ENCODE measurements at regions not wholly inside any gene's neighbourhood (a gene's known extent, or its start where the extent isn't known, plus 50 kb on each side); places are given as distances from the start of the nearest gene placed in this dataset.

DNA sequence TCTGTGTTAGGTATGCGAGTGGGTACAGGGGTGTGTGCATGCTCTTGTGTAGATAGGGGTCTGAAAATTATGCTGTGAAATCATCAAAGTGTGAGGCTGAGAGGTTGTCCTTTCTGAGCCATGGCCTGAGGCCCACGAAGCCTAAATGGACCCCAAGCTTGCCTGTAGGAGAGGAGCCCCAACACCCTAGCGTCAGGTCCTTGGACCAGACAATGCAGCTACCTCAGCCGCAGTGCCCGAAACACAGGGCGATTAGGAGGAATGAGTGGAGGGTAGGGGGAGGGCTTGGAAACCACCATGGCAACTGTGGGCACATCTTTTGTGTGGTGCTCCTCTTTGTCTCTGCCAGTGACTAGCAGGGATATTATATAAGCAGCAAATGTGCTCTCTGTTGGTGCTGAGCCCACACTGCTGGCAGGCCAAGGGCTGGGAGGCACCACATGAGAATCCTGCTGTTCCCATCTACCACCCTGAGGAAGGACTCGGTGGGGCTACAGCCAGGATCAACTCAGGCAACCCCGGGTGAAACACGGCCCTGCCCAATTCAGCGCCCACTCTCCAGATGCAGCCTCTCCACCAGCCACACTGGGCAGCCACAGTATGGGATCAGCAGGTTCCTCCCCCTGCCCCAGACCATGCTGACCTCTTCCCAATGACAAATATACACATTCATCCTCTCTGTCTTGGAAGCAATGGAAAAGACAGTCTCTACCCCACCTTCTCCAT is 84.6 kb upstream of the FSTL4 start:
- Histone ChIP-seq H3K36me3 (no peaks in the 10 kb centered on the region), H3K9me3 (no peaks in the 10 kb centered on the region), H3K27ac (no peak overlapping the region), H3K4me1 (no peaks in the 10 kb centered on the region), H3K4me3 (no peak overlapping the region), H3K27me3 (no peaks in the 10 kb centered on the region)
- intact Hi-C loops (cut with DNase I) = no loop called here
- no peak for DNase-seq
- WGBS (ENCODE audit: insufficient coverage, low coverage, low lambda C conversion rate, missing lambda C conversion rate) = no CpG with 5 or more reads among the region's 10 CpGs
- no peak for ATAC-seq
- no peak for TF ChIP-seq POLR2A (IDR thresholded peaks at IDR 0.05)
- TF ChIP-seq, protein P1, sequence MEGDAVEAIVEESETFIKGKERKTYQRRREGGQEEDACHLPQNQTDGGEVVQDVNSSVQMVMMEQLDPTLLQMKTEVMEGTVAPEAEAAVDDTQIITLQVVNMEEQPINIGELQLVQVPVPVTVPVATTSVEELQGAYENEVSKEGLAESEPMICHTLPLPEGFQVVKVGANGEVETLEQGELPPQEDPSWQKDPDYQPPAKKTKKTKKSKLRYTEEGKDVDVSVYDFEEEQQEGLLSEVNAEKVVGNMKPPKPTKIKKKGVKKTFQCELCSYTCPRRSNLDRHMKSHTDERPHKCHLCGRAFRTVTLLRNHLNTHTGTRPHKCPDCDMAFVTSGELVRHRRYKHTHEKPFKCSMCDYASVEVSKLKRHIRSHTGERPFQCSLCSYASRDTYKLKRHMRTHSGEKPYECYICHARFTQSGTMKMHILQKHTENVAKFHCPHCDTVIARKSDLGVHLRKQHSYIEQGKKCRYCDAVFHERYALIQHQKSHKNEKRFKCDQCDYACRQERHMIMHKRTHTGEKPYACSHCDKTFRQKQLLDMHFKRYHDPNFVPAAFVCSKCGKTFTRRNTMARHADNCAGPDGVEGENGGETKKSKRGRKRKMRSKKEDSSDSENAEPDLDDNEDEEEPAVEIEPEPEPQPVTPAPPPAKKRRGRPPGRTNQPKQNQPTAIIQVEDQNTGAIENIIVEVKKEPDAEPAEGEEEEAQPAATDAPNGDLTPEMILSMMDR (IDR thresholded peaks at IDR 0.05) = no peak

DNA sequence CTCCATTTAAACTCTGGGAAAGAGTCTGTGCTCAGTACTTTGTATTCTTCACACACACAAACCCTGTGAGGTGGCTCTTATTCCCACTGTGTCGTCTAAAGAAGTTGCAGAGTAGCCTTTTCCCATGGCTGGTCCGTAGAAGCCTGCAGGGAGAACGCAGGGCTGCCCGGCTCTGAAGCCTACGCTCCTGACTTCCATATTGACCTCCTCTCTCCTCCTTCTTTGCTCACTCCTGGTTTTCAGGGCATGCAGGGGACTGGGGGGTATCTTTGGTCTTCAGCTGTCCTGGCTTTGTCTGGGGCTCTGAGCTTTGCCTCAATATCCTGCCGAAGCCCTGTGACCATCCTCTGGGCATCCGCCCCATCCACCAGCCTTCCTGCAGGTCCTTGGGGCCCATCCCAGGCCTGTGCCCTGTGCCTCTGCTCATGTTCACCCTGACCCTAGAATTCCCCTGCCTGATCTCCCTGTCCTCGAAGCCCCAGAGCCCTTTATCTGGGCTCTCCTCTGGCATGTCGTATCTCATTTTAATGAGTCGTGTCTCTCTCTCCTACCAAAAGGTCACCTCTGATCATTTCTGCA is 83.8 kb upstream of the FSTL4 start:
- H3K27me3 ChIP-seq = no peaks in the 10 kb centered on the region
- H3K4me1 ChIP-seq = no peaks in the 10 kb centered on the region
- no peak overlapping the region for H3K27ac ChIP-seq
- ATAC-seq (no peak), DNase-seq (no peak)
- no peaks in the 10 kb centered on the region for H3K9me3 ChIP-seq
- no peak overlapping the region for H3K4me3 ChIP-seq
- WGBS (ENCODE audit: insufficient coverage, low coverage, low lambda C conversion rate, missing lambda C conversion rate) = 43% methylated on average over 5 of the region's 10 CpGs
- no peak for TF ChIP-seq POLR2A (IDR thresholded peaks at IDR 0.05)
- TF ChIP-seq, protein P1 (IDR thresholded peaks at IDR 0.05) = no peak
- intact Hi-C loops (cut with DNase I) = no loop called here
- no peaks in the 10 kb centered on the region for H3K36me3 ChIP-seq

DNA sequence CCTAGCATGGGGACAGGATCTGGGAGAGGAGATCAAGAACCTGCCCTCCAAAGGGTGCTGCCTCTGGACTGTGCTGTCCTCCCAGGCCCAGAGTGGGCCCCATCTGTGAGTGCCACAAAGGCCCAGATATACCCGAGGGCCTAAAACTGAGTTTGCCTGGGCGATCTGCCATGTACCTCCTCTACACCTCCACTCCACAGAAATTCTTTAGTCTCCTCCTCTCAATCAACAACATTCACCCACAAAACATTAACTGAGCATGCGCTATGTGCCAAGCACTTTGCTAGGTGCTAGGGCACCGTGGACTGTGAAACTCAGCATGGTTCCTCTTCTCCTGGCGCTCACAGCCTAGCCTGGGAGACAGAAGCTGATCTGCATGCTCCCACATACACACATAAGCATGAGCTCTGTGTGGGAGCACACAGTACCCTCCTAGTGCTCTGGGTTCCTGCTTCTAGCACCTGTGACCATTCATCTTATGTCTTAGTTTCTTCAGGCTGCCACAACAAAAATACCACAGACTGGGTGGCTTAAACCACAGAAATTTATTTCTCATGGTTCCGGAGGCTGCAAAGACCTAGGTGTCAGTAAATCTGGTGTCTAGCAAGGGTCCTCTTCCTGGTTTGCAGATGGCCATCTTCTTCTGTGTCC is 82.0 kb upstream of the FSTL4 start:
- Histone ChIP-seq H3K4me3 (no peak overlapping the region), H3K9me3 (no peaks in the 10 kb centered on the region), H3K27ac (no peak overlapping the region), H3K27me3 (no peaks in the 10 kb centered on the region), H3K36me3 (no peaks in the 10 kb centered on the region), H3K4me1 (no peaks in the 10 kb centered on the region)
- intact Hi-C loops (cut with DNase I) = no loop called here
- DNase-seq (no peak), ATAC-seq (no peak)
- WGBS (ENCODE audit: insufficient coverage, low coverage, low lambda C conversion rate, missing lambda C conversion rate) = 61% methylated on average over 3 of the region's 6 CpGs
- TF ChIP-seq, protein P1 (IDR thresholded peaks at IDR 0.05) = no peak
- no peak for TF ChIP-seq POLR2A (IDR thresholded peaks at IDR 0.05)

DNA sequence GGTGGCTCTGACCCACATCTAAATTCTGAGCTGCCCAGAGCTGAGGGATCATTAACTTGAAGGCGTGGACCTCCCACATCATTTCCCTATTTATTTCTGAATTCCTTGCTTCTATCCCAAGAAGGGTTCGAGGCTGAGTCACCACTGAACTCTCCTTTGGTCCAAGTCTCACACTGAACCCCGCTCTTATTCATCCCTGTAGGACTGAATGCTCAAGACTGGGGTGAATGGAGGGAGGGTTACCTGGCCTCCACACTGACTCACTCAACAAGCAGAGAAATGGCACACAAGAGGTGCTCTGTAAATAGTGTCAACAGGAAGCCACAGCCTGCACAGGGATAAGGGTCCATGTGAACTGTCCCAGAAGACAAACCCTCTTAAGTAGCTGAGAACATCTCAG is 79.1 kb upstream of the FSTL4 start:
- 48% methylated on average over 3 of the region's 3 CpGs for WGBS (ENCODE audit: insufficient coverage, low coverage, low lambda C conversion rate, missing lambda C conversion rate)
- H3K4me1 ChIP-seq = no peaks in the 10 kb centered on the region
- H3K27ac ChIP-seq = no peak overlapping the region
- no peak overlapping the region for H3K4me3 ChIP-seq
- ATAC-seq = no peak
- intact Hi-C loops (cut with DNase I) = no loop called here
- no peak for DNase-seq
- H3K9me3 ChIP-seq = no peaks in the 10 kb centered on the region
- H3K36me3 ChIP-seq = no peaks in the 10 kb centered on the region
- TF ChIP-seq, protein P1 (IDR thresholded peaks at IDR 0.05) = no peak
- TF ChIP-seq POLR2A (IDR thresholded peaks at IDR 0.05) = no peak
- H3K27me3 ChIP-seq = no peaks in the 10 kb centered on the region

Data from right lobe of liver (tissue), 6 donors.